ENCODE measurements at regions not wholly inside any gene's neighbourhood (a gene's known extent, or its start where the extent isn't known, plus 50 kb on each side); places are given as distances from the start of the nearest gene placed in this dataset.
"Not testable (repeated sequence)": the region's sequence is repeated elsewhere in the genome, so short reads cannot be mapped to it uniquely, and the experiment has no call there.

DNA sequence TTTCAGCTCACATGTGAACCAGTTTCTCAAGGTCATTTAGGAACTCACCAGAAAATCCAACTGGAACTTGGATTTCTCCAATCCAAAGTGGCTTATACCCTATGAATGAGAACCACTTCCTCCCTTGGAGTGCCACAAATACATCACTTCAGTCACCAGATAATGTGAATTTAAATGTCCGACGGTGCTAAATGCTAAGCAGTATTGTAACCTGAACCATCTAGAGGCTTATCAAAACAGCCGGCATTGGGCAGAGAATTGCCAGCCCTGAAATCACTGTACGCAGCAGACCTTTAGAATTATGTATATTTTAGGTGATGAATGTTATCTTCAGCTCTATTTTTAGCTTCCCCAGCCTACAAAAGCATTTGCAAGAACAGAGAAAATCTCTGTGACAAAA is 76.8 kb upstream of the COX20 start:
- no peak for DNase-seq

DNA sequence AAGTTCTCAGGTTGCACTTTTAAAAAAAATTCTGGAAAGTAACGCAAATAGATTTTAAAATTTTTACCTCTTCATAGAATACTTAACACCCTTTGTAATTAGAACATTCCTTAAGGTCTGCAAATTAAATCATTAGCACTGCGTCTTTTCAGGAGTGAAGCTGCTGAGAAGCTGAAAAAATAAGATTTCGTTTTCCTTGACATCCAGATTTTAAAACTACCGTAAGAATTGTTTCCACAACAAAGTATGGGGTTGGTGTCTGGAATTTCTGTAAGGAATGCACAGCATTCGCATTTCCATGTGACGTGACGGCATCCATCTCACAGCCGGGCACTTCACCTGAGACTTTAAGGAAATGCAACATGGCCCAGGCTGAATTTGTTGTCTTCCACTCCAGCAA is 76.3 kb upstream of the COX20 start:
- DNase-seq: no peak

DNA sequence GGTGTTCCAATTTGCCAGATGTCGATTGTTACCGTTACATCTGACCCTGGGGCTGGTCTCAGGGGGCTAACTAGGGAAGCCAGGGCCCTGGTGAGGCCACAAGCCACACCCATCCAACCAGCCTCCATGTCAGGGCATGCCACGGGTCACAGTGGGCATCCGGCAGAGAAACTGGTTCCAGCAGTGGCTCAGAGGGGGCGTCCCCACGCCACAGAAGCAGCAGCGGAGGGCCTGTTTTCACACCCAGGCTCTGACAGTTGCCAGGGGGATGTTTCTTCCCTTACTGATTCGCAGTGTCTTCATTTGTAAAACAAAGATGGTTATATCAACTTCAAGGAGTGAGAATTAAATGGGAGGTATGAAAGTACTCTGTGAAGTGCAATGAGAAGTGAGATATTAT is 75.0 kb upstream of the COX20 start:
- no peak for DNase-seq

DNA sequence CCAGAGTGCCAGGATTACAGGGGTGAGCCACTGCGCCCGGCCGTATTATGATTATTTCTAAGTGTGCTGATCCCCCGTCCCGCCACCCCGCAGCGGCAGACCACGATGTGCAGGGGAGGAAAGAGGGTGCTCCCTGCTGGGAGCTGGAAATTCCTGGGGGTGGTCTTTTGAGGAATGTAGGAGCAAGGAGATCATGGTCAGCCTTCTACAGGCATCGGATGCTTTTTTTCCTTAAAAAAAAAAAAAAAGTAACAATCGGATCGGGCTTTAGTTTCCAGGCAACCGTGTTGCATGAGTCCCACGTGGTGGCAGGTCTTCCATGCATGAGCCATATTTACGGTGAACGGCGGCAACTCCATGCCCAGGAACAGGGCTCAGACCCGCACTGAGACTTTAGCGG is 74.2 kb upstream of the COX20 start:
- DNase-seq: no peak

DNA sequence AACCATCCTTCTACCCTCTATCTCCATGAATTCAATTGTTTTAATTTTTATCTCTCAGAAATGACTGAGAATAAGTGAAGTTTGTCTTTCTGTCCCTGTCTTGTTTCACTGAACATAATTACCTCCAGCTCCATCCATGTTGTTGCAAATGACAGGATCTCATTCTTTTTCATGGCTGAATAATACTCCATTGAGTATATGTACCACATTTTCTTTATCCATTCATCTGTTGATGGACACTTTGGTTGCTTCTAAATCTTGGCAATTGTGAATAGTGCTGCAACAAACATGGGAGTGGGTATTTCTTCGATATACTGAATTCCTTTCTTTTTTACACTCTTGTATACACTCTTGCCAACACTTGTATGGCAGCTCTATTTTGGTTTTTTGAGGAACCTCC is 72.8 kb upstream of the COX20 start:
- no peak for DNase-seq

DNA sequence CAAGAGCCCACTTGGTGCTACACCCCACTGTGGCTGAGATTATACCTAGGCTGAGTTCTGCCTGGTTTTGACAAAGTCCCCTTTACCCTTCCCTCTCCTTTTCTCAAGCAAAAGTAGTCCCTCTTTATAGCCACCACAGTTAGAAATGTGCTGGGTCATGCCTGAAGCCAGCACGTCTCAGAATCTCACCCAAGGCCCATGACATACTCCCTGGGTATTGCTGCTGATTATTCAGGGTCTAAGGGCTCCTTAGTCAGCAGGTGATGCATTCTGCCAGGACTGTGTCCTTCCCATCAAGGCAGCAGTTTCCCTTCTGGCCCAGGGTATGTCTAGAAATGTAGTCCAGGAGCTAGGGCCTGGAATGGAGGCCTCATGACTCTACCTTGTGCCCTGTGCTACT is 67.3 kb upstream of the COX20 start:
- no peak for DNase-seq

DNA sequence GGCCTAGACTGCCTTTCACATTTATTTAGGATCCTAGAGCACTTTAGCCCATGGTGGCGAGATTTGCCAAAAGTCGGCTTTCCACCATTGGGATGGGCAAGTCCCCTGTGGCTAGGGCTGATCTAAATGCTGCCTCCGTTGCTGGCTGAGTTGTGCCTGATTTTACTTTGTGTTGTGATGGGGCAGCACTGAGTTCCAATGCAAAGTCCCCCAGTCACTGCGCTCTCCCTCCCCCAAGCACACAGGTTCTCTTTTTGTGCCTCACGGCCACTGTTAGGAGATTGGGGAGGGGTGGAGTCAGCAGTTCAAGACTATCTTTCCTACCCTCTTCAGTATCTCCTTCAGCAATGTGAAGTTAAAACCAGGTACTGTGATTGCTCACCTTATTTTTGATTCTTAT is 66.7 kb upstream of the COX20 start:
- DNase-seq: no peak

DNA sequence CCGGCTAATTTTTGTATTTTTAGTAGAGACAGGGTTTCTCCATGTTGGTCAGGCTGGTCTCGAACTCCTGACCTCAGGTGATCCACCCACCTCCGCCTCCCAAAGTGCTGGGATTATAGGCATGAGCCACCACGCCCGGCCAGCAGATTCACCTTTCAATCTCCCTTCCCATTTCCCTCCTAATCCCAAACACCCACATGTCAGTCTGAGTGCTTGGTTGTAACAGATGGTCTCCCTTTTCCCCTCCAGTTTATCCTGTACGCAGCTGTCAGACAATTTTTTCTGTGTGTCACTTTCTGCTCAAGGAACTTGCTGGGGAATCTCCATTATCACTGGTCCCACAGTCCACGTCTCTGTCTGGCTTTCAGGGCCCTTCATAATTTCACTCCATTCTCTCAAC is 64.9 kb upstream of the COX20 start:
- DNase-seq: not testable (repeated sequence)

DNA sequence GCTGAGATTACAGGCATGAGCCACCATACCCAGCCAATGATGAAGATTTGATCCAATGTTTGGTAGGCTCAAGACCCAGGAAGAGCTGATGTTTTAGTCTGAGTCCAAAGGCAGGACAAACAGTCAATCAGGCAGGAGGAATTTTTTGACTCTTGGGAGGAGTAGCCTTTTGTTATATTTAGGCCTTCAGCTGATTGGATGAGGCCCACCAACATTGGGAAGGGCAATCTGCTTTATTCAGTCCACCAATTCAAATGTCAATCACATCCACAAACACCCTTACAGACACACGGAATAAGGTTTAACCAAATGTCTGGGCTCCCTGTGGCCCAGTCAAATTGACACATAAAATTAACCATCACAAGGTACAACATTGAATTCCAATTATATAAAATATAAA is 61.9 kb upstream of the COX20 start:
- DNase-seq: no peak

DNA sequence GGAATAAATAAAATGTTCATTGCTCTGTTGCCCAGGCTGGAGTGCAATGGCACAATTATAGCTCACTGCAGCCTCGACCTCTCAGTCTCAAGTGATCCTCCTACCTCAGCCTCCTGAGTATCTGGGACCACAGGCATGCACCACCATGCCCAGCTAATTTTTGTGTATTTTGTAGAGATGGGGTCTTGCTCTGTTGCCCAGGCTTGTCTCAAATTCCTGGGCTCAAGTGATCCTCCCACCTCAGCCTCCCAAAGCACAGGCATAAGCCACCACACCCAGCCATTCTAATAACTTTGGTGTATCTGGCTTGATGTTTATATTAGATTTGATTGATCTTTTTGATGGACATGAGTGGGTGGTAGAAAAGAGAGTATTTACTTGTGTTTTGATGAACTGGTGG is 58.7 kb upstream of the COX20 start:
- DNase-seq: not testable (repeated sequence)

DNA sequence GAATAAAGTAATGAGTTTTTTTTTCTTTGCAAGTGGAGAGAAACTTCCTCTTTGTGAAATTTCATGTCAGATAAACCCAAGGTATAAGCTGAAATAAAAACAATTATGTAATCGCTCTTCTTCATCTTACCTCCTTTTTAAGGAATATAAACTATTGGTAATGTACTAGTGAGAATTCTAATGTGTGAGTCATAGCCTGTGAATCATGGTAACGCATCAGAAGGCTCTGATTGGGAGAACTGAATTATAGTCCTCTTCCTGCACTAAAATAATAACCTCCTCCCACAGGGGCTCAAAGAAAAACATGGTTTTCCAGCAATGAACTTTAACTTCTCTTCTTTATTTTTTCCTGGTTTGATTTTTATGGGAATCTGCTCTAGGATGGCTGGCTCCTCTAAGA is 57.1 kb upstream of the COX20 start:
- peak; percentile 18 for DNase-seq

DNA sequence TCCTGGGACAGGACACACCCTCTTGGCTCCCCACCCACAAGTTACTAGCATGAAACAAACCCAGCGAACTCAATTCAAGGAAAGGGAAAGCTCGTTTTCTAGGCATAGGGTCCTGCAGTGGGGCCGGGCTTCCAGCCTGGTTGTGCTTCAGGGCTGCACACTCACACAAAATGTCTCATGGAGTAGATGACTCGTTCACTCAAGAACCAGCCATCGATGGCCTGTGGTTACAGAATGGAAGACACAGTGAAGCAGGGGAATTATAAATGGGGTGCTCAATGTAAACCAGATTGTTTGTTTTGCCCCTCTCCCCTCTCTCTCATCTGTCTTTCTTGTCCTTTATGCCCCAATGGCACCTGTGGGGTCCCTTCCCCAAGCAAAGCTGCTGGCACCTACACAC is 56.0 kb upstream of the COX20 start:
- DNase-seq: no peak

DNA sequence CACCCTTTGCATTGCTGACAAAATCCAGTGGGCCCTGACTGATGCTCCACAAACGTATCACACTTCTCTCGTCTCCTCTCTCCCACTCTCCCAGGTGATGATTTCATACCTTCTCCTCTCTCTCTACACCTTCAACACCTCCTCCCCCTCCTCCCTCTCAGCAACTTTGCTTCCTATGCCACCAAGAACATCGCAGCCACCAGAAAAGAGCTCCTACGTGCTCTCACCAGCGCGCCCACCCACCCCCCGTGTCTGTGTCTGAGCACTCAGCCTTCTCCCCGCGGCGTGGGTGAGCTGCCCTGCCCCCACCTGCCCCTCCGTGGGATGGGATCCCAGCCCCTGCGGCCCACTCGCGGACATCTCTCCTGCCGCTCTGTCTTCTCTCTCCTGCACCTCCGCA is 55.1 kb upstream of the COX20 start:
- no peak for DNase-seq

DNA sequence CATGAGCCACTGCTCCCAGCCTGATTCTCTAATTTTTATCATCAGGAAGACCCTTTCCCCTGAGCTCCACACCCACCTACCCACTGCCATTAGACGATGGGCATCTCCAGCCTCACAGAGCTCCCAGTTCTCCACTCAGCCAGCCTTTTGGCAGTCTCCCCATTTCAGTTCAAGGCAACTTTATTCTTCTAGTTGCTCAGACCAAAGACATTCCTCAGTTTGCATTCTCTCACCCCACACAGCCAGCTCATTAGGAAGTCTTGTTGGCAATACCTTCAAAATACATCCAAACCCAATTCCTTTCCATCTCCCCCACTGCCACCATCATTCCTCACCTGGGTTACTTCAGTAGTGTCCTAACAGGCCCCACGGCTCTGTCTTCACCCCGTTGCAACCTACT is 53.4 kb upstream of the COX20 start:
- DNase-seq: no peak

DNA sequence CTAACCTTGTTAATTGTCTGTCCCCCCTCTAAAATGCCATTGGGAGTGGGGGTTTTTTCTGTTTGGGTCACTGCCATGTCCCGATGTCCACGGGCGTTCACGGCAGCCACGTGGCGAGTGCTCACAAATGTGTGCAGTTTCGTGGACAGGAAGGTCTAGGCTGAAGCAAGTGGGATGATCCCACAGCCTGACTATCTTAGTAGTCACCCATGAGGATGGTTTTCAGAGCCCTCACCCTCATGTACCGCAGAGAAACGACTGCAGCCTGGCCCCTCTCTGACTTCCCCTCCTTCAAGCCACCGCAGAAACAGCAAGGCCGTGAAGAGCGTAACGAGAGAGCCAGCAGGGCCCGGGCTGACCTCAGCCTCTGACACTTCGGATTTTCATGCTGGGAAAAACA is 52.3 kb upstream of the COX20 start:
- DNase-seq: no peak

Measured in inflammatory macrophage treated with lipopolysaccharide for 4 hours (primary cell).